Ascending aorta (tissue), 2 donors: ENCODE measurements at regions not wholly inside any gene's neighbourhood (a gene's known extent, or its start where the extent isn't known, plus 50 kb on each side); places are given as distances from the start of the nearest gene placed in this dataset.

ENCODE experiments used
- DNase-seq, 2 donors: peaks; one replicate each; pipeline ENCODE4 v3.0.0-alpha.2; 2019; ENCODE audit warnings: low spot score in 2 of 2
- H3K27ac ChIP-seq, 2 donors: fragments of 200-600 bp; sonication (generic); one replicate each; pipeline ENCODE4 v1.5.1; 2016 to 2017; ENCODE audit warnings: mild to moderate bottlenecking in 1 of 2
- H3K27me3 ChIP-seq: fragments of 200-600 bp; sonication (generic); one replicate; pipeline ENCODE4 v1.5.1; 2017
- H3K36me3 ChIP-seq, 2 donors: fragments of 200-600 bp; sonication (generic); one replicate each; pipeline ENCODE4 v1.5.1; 2016
- H3K4me1 ChIP-seq, 2 donors: fragments of 200-600 bp; sonication (generic); one replicate each; pipeline ENCODE4 v1.5.1; 2016 to 2017; ENCODE audit warnings: mild to moderate bottlenecking in 1 of 2
- H3K4me3 ChIP-seq, 2 donors: fragments of 200-600 bp; sonication (generic); one replicate each; pipeline ENCODE4 v1.5.1; 2016 to 2017; ENCODE audit warnings: mild to moderate bottlenecking in 1 of 2
- H3K9me3 ChIP-seq, 2 donors: fragments of 200-600 bp; sonication (generic); one replicate each; pipeline ENCODE4 v1.5.1; 2016
- CTCF ChIP-seq, 3 experiments: fragments of 200-600 bp in 2 of 3; fragments of 450-650 bp in 1 of 3; sonication (generic) in 2 of 3; IDR thresholded peaks; one replicate each; pipeline ENCODE4 v1.5.1; 2016 to 2019; ENCODE audit warnings: antibody characterized with exemption in 3 of 3, mild to moderate bottlenecking in 1 of 3, moderate library complexity in 1 of 3
- intact Hi-C: fragments of 100-400 bp; cut with DNase I; formaldehyde crosslinking; loops from one replicate; pipeline ENCODE4 v1.15.1; 2023

DNA sequence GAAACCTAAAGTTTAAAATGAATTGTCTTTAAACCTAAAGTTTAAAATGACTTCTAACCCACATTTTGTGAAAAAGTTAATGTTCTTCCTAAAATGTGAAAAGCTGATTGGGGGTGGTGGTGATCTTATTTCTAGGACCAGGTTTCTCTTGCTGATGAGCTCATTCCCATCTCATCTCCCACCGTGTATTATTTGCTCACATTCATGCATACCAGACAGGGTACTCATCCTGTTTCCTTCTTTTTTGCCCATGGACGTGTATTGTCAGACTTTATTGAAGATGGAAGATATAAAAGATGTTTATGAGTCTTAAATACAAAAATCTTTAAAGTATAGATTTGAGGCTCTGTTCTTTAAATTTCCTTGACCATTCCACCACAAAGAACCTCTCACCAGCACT lies 70.1 kb upstream of the MPHOSPH6 start:
- no peaks in the 10 kb centered on the region for H3K27me3 ChIP-seq

GRCh38 chr16:82236875-82237274 lies 66.9 kb upstream of the MPHOSPH6 start:
- DNase-seq = no peak
- Histone ChIP-seq H3K9me3 (no peaks in the 10 kb centered on the region), H3K27ac (no peak overlapping the region), H3K36me3 (no peaks in the 10 kb centered on the region), H3K4me3 (no peak overlapping the region), H3K27me3 (no peaks in the 10 kb centered on the region), H3K4me1 (no peaks in the 10 kb centered on the region)
- intact Hi-C loops = no loop called here
- no peak for TF ChIP-seq CTCF (IDR thresholded peaks at IDR 0.05)

More for the DNA sequence above, 70.1 kb upstream of the MPHOSPH6 start:
- H3K36me3 ChIP-seq = no peaks in the 10 kb centered on the region
- DNase-seq = no peak
- intact Hi-C loops = no loop called here
- H3K27ac ChIP-seq = no peak overlapping the region
- H3K4me1 ChIP-seq = no peaks in the 10 kb centered on the region
- no peak for TF ChIP-seq CTCF (IDR thresholded peaks at IDR 0.05)
- no peaks in the 10 kb centered on the region for H3K9me3 ChIP-seq
- no peak overlapping the region for H3K4me3 ChIP-seq

DNA sequence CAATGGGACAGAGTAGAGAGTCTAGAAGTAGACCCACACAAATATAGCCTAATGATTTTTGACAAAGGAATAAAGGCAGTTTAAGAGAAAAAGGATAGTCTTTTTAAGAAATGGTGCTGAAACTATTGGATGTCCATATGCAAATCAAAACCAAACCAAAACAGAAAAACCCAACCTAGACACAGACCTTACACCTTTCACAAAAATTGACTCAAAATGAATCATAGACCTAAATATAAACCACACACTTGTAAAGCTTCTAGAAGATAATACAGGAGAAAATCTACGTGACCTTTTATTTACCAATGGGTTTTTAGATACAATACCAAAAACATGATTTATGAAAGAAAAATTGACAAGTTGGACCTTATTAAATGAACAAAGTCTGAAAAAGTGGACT lies 66.4 kb upstream of the MPHOSPH6 start:
- DNase-seq = no peak
- Histone ChIP-seq H3K27ac (no peak overlapping the region), H3K36me3 (no peaks in the 10 kb centered on the region), H3K9me3 (no peaks in the 10 kb centered on the region), H3K4me1 (no peaks in the 10 kb centered on the region), H3K27me3 (no peaks in the 10 kb centered on the region), H3K4me3 (no peak overlapping the region)
- TF ChIP-seq CTCF (IDR thresholded peaks at IDR 0.05) = no peak
- intact Hi-C loops = no loop called here

GRCh38 chr16:82232806-82233205 lies 62.8 kb upstream of the MPHOSPH6 start:
- H3K9me3 ChIP-seq = no peaks in the 10 kb centered on the region
- no peak for DNase-seq
- H3K4me1 ChIP-seq = no peaks in the 10 kb centered on the region
- intact Hi-C loops = no loop called here
- no peak for TF ChIP-seq CTCF (IDR thresholded peaks at IDR 0.05)
- H3K27ac ChIP-seq = no peak overlapping the region
- H3K27me3 ChIP-seq = no peaks in the 10 kb centered on the region
- no peaks in the 10 kb centered on the region for H3K36me3 ChIP-seq
- no peak overlapping the region for H3K4me3 ChIP-seq

- intact Hi-C loops = no loop called here
- no peaks in the 10 kb centered on the region for H3K36me3 ChIP-seq
These were observed 61.2 kb upstream of the MPHOSPH6 start for GRCh38 chr16:82231008-82231787.

More at GRCh38 chr16:82231008-82231787, 61.2 kb upstream of the MPHOSPH6 start:
- Histone ChIP-seq H3K9me3 (no peaks in the 10 kb centered on the region), H3K27me3 (no peaks in the 10 kb centered on the region), H3K27ac (no peak overlapping the region), H3K4me3 (no peak overlapping the region), H3K4me1 (no peaks in the 10 kb centered on the region)
- DNase-seq = no peak
- TF ChIP-seq CTCF (IDR thresholded peaks at IDR 0.05) = no peak
